Nephron progenitor cell (in vitro differentiated cells): ENCODE measurements at regions not wholly inside any gene's neighbourhood (a gene's known extent, or its start where the extent isn't known, plus 50 kb on each side); places are given as distances from the start of the nearest gene placed in this dataset.

Experiments
- DNase-seq: peaks from one replicate; pipeline ENCODE4 v3.0.0; 2021
- H3K27ac Mint-ChIP-seq: 2 replicates; pipeline ENCODE4 v1.8.0; 2021; ENCODE audit warnings: mild to moderate bottlenecking, moderate library complexity, mixed read lengths
- H3K27me3 Mint-ChIP-seq: 2 replicates; pipeline ENCODE4 v1.8.0; 2021; ENCODE audit warnings: mild to moderate bottlenecking, low read depth, mixed read lengths; ENCODE audit not compliant: poor library complexity
- H3K36me3 Mint-ChIP-seq: 2 replicates; pipeline ENCODE4 v1.8.0; 2021; ENCODE audit warnings: low read depth, mixed read lengths
- H3K4me1 Mint-ChIP-seq: 2 replicates; pipeline ENCODE4 v1.8.0; 2021; ENCODE audit warnings: mixed read lengths
- H3K4me3 Mint-ChIP-seq: 2 replicates; pipeline ENCODE4 v1.8.0; 2021; ENCODE audit warnings: mild to moderate bottlenecking, moderate library complexity, mixed read lengths
- H3K9me3 Mint-ChIP-seq: 2 replicates; pipeline ENCODE4 v1.8.0; 2021; ENCODE audit warnings: mild to moderate bottlenecking, moderate library complexity, mixed read lengths
- TF ChIP-seq, protein P1 (sequence below): fragments of 200-600 bp; sonication (generic); IDR thresholded peaks from 2 replicates; pipeline ENCODE4 v1.5.0; 2021; ENCODE audit warnings: antibody characterized with exemption

DNA sequence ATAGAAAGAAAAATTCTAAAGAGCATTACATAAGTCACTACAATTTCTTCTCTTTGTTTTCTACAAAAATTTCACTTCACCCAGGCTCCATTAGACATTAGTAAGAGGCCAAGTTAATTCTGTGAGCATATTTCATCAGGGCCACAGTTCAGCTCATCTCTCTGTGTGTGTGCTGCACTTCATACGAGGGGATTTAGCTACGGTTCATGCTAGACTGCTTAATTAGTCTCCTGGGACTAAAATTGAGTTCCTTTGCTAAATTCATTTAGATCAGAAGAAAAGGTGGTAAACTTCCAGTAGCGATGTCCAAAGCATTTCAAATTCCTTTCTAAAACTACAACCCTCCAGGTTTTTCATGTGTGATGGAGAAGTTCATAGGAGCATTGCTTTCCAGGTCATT lies 83.1 kb upstream of the SETMAR start:
- Mint-ChIP-seq H3K9me3 (peaks cover 19% of the 10 kb centered on the region), H3K4me3 (no peak overlapping the region), H3K27ac (no peak overlapping the region), H3K36me3 (peaks cover 4% of the 10 kb centered on the region), H3K4me1 (peaks cover 46% of the 10 kb centered on the region), H3K27me3 (peaks cover 7% of the 10 kb centered on the region)
- no peak for DNase-seq
- TF ChIP-seq, protein P1, sequence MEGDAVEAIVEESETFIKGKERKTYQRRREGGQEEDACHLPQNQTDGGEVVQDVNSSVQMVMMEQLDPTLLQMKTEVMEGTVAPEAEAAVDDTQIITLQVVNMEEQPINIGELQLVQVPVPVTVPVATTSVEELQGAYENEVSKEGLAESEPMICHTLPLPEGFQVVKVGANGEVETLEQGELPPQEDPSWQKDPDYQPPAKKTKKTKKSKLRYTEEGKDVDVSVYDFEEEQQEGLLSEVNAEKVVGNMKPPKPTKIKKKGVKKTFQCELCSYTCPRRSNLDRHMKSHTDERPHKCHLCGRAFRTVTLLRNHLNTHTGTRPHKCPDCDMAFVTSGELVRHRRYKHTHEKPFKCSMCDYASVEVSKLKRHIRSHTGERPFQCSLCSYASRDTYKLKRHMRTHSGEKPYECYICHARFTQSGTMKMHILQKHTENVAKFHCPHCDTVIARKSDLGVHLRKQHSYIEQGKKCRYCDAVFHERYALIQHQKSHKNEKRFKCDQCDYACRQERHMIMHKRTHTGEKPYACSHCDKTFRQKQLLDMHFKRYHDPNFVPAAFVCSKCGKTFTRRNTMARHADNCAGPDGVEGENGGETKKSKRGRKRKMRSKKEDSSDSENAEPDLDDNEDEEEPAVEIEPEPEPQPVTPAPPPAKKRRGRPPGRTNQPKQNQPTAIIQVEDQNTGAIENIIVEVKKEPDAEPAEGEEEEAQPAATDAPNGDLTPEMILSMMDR, result no peak

DNA sequence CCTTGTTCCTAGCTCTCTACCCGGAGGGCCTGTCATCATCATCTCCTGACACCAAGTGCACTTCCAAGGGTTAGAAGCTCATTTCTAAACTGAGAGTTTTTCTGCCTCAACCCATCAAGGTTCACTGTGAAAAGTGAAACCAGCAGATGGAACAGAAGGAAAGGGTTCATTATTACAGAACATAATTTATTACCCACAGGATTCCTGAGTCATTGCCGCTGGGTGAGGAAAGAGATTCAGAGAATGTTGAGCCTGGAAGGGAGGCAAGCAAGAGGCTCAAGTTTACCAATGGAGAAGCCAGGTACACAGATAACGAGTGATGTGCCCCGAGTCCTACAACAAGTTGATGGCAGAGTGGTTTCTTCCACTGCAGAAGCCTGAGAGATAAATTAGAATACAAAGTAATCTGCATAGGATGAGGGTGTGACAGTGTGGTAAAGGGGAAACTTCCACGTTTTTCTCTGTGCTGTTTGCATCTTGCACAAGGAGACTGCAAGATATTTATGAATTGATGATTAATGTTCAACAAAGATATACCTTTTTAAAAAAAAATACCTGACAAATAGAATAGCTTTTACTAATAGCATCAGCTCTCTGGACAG lies 80.5 kb upstream of the SETMAR start:
- Mint-ChIP-seq H3K4me1 (peaks cover 49% of the 10 kb centered on the region), H3K9me3 (no peaks in the 10 kb centered on the region), H3K27me3 (peaks cover 10% of the 10 kb centered on the region), H3K36me3 (no peaks in the 10 kb centered on the region), H3K27ac (peak overlapping the region; percentile 14), H3K4me3 (no peak overlapping the region)
- no peak for DNase-seq
- TF ChIP-seq, protein P1, result no peak

DNA sequence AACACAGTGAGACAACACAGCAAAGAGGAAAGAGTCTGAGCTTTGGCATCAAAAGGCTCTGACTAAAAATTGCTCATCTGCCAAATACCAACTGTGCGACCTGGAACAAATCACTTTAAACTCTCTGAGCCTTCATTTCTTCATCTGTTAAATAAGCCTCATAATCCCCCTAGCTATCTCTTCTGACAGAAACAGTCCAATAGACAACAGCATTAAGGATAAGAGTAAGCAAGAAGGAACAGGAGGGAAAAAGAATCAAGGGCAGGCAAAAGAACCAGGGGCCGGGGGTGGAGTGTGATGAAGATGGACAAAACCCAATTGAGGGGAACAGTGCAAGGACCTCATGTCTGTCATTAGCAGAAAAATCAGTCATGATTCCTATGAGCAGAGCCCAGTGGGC lies 79.4 kb upstream of the SETMAR start:
- Mint-ChIP-seq H3K9me3 (no peaks in the 10 kb centered on the region), H3K4me3 (no peak overlapping the region), H3K27me3 (peaks cover 10% of the 10 kb centered on the region), H3K36me3 (no peaks in the 10 kb centered on the region), H3K4me1 (peaks cover 43% of the 10 kb centered on the region), H3K27ac (no peak overlapping the region)
- TF ChIP-seq, protein P1, result no peak
- DNase-seq, result no peak

DNA sequence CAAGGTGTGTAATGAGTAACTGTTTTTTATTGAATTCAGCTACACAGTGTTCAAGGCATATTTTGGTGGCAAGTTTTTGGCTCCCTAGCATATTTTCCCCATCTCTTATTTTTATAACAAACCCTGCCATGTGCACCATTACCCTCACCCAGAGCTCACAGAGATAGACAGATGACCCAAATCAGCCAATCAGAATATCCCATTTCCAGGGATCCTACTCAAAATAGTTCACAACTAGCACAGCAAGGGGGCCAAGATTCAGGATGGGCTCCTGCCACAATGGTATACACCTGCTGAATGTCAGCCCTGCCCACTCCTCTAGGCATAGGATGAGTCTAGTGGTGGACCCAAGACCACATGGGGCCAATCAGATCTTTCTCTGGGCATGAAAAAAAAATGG lies 78.8 kb upstream of the SETMAR start:
- peaks cover 10% of the 10 kb centered on the region for H3K27me3 Mint-ChIP-seq
- H3K36me3 Mint-ChIP-seq, result no peaks in the 10 kb centered on the region
- H3K4me1 Mint-ChIP-seq, result peaks cover 38% of the 10 kb centered on the region
- no peak overlapping the region for H3K27ac Mint-ChIP-seq
- DNase-seq, result no peak
- no peak overlapping the region for H3K4me3 Mint-ChIP-seq
- H3K9me3 Mint-ChIP-seq, result no peaks in the 10 kb centered on the region
- TF ChIP-seq, protein P1, result no peak

DNA sequence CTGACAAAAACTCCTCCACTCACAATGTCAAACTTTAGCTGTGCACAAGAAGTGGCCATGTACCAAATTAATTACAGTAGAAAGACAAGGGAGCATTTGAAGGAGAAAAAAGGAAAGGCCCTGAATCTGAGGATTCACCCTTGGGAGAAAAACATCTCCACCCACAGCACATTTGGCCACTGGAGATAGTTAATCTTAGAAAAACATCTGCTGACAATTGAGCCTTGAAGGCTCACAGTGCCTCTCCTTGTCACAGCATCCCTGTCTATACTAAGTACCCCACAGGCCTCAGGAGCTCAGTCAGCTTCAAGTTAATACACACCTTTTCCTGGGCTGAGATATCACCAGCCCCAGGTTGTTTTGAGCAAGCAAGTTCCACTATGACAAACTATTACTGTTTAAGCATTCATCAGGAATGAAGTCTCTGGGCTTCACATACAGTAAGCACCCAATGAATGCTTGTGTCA lies 78.1 kb upstream of the SETMAR start:
- H3K4me3 Mint-ChIP-seq, result no peak overlapping the region
- peaks cover 10% of the 10 kb centered on the region for H3K27me3 Mint-ChIP-seq
- no peaks in the 10 kb centered on the region for H3K9me3 Mint-ChIP-seq
- H3K27ac Mint-ChIP-seq, result no peak overlapping the region
- DNase-seq, result no peak
- TF ChIP-seq, protein P1, result no peak
- peaks cover 31% of the 10 kb centered on the region for H3K4me1 Mint-ChIP-seq
- H3K36me3 Mint-ChIP-seq, result no peaks in the 10 kb centered on the region

DNA sequence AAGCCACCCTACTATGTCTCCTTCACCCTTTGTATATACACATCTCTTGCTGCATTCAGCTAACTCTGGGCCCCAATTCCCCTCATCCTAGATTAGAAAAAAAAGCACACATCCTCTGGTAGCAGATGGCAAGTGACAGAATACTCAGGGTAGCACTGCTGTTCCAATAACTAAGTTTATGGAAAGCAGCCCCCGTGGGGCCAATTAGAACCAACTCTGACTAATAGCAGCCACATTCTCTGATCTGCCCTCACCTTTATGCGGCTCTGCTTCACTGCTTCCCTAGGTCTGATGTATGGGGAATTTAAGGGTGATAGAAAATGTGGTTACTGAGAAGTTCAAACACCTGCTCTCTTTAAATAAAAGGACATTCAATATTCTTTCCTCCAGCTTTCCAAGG lies 74.9 kb upstream of the SETMAR start:
- H3K27ac Mint-ChIP-seq, result no peak overlapping the region
- H3K9me3 Mint-ChIP-seq, result no peaks in the 10 kb centered on the region
- TF ChIP-seq, protein P1, result no peak
- DNase-seq, result no peak
- H3K4me1 Mint-ChIP-seq, result peaks cover 12% of the 10 kb centered on the region
- peaks cover 10% of the 10 kb centered on the region for H3K27me3 Mint-ChIP-seq
- no peaks in the 10 kb centered on the region for H3K36me3 Mint-ChIP-seq
- no peak overlapping the region for H3K4me3 Mint-ChIP-seq
